ENCODE measurements at regions not wholly inside any gene's neighbourhood (a gene's known extent, or its start where the extent isn't known, plus 50 kb on each side); places are given as distances from the start of the nearest gene placed in this dataset.

DNA sequence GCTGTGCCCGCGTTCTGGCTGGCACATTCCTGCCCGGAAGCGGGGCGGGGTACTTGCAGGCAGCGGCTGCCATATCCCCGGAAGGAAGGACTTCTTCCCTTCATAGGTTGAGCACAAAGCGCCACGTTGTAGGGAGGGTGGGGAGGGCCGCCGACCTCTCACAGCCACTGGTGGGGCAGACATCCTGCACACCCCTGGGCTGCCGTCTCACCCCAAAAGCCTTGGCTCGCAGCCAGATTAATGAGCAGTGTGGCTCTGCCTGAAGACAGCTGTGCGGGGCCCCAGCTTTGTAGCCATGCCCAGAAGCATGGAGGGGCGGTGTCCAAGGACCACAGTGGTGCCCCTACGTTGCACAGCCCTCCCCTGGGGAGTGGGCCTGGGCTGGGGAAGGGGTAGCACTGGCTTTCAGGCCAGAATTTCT is 54.3 kb upstream of the DPYSL4 start:
- no peak overlapping the region for H3K27ac Mint-ChIP-seq
- peaks cover 3% of the 10 kb centered on the region for H3K4me1 Mint-ChIP-seq
- peaks cover 14% of the 10 kb centered on the region for H3K27me3 Mint-ChIP-seq
- no peak overlapping the region for H3K4me3 Mint-ChIP-seq
- H3K9me3 Mint-ChIP-seq: peaks cover 11% of the 10 kb centered on the region
- H3K36me3 Mint-ChIP-seq: no peaks in the 10 kb centered on the region

DNA sequence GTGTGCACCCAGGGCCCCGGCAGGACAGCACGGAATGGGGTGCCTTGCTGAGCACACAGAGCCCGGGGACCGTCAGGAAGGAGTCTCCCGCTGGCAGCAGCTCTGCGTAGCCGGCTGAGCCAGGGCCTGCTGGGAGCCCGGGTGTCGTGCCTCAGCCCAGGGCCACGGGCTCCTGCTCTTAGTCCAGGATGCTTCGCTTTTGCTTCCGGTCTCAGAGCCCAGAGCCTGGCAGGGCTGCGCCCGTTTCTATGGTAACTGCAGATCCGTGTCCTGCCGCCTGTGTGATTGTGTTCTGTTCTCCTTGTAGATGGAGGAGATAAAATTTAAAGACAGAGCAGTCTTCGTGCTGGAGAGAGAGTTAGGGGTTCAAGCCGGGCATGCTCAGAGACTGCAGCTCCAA is 53.7 kb upstream of the DPYSL4 start:
- H3K27me3 Mint-ChIP-seq: peaks cover 14% of the 10 kb centered on the region
- no peaks in the 10 kb centered on the region for H3K36me3 Mint-ChIP-seq
- peaks cover 10% of the 10 kb centered on the region for H3K9me3 Mint-ChIP-seq
- H3K4me3 Mint-ChIP-seq: no peak overlapping the region
- H3K4me1 Mint-ChIP-seq: peaks cover 3% of the 10 kb centered on the region
- no peak overlapping the region for H3K27ac Mint-ChIP-seq

GRCh38 chr10:132133449-132134240 is 53.1 kb upstream of the DPYSL4 start:
- Mint-ChIP-seq H3K27me3 (peaks cover 14% of the 10 kb centered on the region), H3K27ac (no peak overlapping the region), H3K4me1 (peaks cover 3% of the 10 kb centered on the region), H3K4me3 (no peak overlapping the region), H3K9me3 (peaks cover 3% of the 10 kb centered on the region), H3K36me3 (no peaks in the 10 kb centered on the region)

- Mint-ChIP-seq H3K36me3 (no peaks in the 10 kb centered on the region), H3K9me3 (no peaks in the 10 kb centered on the region), H3K27me3 (peaks cover 12% of the 10 kb centered on the region), H3K4me3 (no peak overlapping the region), H3K27ac (no peak overlapping the region), H3K4me1 (peaks cover 3% of the 10 kb centered on the region)
These were observed 52.3 kb upstream of the DPYSL4 start for GRCh38 chr10:132134241-132135052.

- Mint-ChIP-seq H3K9me3 (no peaks in the 10 kb centered on the region), H3K36me3 (no peaks in the 10 kb centered on the region), H3K4me1 (peaks cover 3% of the 10 kb centered on the region), H3K27ac (no peak overlapping the region), H3K27me3 (peaks cover 8% of the 10 kb centered on the region), H3K4me3 (no peak overlapping the region)
These were observed 51.5 kb upstream of the DPYSL4 start for GRCh38 chr10:132135053-132135872.

DNA sequence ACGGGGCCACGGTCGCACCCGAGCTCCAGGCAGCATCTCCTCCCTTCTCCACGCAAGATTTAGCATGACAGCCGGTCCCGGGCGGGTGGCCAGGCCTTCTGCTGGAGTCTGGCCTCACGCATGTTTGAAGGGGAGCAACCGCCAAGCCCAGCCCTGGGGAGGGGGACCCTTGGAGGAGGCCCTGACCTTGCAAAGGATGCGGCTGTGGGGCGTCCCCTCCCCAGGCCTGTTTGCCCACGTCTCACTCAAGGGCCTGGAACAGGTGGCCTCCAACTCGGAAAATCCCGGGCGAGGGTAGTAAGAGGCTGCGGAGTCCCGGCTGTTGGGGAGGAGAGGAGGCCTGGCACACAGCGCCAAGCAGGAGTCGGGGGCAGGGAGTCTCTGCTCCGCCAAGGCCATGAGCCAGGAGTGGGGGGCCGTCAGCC is 50.6 kb upstream of the DPYSL4 start:
- H3K4me1 Mint-ChIP-seq: peaks cover 3% of the 10 kb centered on the region
- H3K27ac Mint-ChIP-seq: no peak overlapping the region
- H3K9me3 Mint-ChIP-seq: no peaks in the 10 kb centered on the region
- no peaks in the 10 kb centered on the region for H3K36me3 Mint-ChIP-seq
- no peak overlapping the region for H3K4me3 Mint-ChIP-seq
- H3K27me3 Mint-ChIP-seq: peaks cover 8% of the 10 kb centered on the region

- H3K4me3 Mint-ChIP-seq: no peak overlapping the region
- peaks cover 3% of the 10 kb centered on the region for H3K4me1 Mint-ChIP-seq
- peaks cover 6% of the 10 kb centered on the region for H3K27me3 Mint-ChIP-seq
- no peaks in the 10 kb centered on the region for H3K9me3 Mint-ChIP-seq
- no peak overlapping the region for H3K27ac Mint-ChIP-seq
- H3K36me3 Mint-ChIP-seq: no peaks in the 10 kb centered on the region
These were observed 50.1 kb upstream of the DPYSL4 start for GRCh38 chr10:132136689-132137088.

All from activated naive CD4-positive, alpha-beta T cell treated with anti-CD3 and anti-CD28 coated beads, Interleukin-2, amount 50 U/mL, for 24 hours (primary cell).